ENCODE measurements at regions not wholly inside any gene's neighbourhood (a gene's known extent, or its start where the extent isn't known, plus 50 kb on each side); places are given as distances from the start of the nearest gene placed in this dataset.

- TF ChIP-seq, protein P1, sequence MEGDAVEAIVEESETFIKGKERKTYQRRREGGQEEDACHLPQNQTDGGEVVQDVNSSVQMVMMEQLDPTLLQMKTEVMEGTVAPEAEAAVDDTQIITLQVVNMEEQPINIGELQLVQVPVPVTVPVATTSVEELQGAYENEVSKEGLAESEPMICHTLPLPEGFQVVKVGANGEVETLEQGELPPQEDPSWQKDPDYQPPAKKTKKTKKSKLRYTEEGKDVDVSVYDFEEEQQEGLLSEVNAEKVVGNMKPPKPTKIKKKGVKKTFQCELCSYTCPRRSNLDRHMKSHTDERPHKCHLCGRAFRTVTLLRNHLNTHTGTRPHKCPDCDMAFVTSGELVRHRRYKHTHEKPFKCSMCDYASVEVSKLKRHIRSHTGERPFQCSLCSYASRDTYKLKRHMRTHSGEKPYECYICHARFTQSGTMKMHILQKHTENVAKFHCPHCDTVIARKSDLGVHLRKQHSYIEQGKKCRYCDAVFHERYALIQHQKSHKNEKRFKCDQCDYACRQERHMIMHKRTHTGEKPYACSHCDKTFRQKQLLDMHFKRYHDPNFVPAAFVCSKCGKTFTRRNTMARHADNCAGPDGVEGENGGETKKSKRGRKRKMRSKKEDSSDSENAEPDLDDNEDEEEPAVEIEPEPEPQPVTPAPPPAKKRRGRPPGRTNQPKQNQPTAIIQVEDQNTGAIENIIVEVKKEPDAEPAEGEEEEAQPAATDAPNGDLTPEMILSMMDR (IDR thresholded peaks at IDR 0.05) = no peak
- TF ChIP-seq, protein P2, sequence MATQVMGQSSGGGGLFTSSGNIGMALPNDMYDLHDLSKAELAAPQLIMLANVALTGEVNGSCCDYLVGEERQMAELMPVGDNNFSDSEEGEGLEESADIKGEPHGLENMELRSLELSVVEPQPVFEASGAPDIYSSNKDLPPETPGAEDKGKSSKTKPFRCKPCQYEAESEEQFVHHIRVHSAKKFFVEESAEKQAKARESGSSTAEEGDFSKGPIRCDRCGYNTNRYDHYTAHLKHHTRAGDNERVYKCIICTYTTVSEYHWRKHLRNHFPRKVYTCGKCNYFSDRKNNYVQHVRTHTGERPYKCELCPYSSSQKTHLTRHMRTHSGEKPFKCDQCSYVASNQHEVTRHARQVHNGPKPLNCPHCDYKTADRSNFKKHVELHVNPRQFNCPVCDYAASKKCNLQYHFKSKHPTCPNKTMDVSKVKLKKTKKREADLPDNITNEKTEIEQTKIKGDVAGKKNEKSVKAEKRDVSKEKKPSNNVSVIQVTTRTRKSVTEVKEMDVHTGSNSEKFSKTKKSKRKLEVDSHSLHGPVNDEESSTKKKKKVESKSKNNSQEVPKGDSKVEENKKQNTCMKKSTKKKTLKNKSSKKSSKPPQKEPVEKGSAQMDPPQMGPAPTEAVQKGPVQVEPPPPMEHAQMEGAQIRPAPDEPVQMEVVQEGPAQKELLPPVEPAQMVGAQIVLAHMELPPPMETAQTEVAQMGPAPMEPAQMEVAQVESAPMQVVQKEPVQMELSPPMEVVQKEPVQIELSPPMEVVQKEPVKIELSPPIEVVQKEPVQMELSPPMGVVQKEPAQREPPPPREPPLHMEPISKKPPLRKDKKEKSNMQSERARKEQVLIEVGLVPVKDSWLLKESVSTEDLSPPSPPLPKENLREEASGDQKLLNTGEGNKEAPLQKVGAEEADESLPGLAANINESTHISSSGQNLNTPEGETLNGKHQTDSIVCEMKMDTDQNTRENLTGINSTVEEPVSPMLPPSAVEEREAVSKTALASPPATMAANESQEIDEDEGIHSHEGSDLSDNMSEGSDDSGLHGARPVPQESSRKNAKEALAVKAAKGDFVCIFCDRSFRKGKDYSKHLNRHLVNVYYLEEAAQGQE (IDR thresholded peaks at IDR 0.05; ENCODE audit: insufficient read depth in 1 of 2, low read depth in 2 of 2, low read length in 1 of 2) = no peak
- TF ChIP-seq POLR2AphosphoS5 (IDR thresholded peaks at IDR 0.05; ENCODE audit: low read depth, low read length) (no peak), SIN3A (IDR thresholded peaks at IDR 0.05; ENCODE audit: borderline replicate concordance, insufficient read depth, low read depth, low read length) (no peak)
These were observed 335.7 kb upstream of the HSF2 start for GRCh38 chr6:122063761-122064160.

Measured in Panc1 (cell line).